Lung (tissue), 11 donors: ENCODE measurements at regions not wholly inside any gene's neighbourhood (a gene's known extent, or its start where the extent isn't known, plus 50 kb on each side); places are given as distances from the start of the nearest gene placed in this dataset.
A peak's percentile ranks its signal among the peaks of the same experiment; 100 is the strongest.

Experiments
- ATAC-seq: fragments of 200-7000 bp; cut with Tn5 transposase; one replicate; pipeline ENCODE4 v1.9.1; 2020; ENCODE audit warnings: moderate number of reproducible peaks; ENCODE audit not compliant: insufficient read depth, low FRiP score
- DNase-seq, 3 donors: peaks; one replicate each; pipeline ENCODE4 v3.0.0-alpha.2; 2013 to 2017
- H3K27ac ChIP-seq, 2 donors: one replicate each; pipeline ENCODE4 v1.5.1; 2013; ENCODE audit warnings: mild to moderate bottlenecking in 2 of 2, moderate library complexity in 2 of 2, control low read depth in 1 of 2, inconsistent platforms in 1 of 2, low read depth in 1 of 2, low read length in 1 of 2
- H3K27me3 ChIP-seq, 3 donors: one replicate each; pipeline ENCODE4 v1.5.1; 2013; ENCODE audit warnings: low read length in 2 of 3; ENCODE audit not compliant: control insufficient read depth in 3 of 3, insufficient read depth in 3 of 3
- H3K36me3 ChIP-seq, 4 donors: one replicate each; pipeline ENCODE4 v1.5.1; 2013; ENCODE audit warnings: low read length in 4 of 4, mild to moderate bottlenecking in 1 of 4, moderate library complexity in 1 of 4; ENCODE audit not compliant: control insufficient read depth in 4 of 4, insufficient read depth in 4 of 4
- H3K4me1 ChIP-seq, 5 donors: one replicate each; pipeline ENCODE4 v1.5.1; 2013; ENCODE audit warnings: low read length in 5 of 5, mild to moderate bottlenecking in 2 of 5, moderate library complexity in 1 of 5; ENCODE audit not compliant: control insufficient read depth in 5 of 5, insufficient read depth in 5 of 5
- H3K4me3 ChIP-seq: one replicate; pipeline ENCODE4 v1.5.1; 2013; ENCODE audit warnings: mild to moderate bottlenecking, control low read depth, moderate library complexity
- H3K9ac ChIP-seq, 2 donors: one replicate each; pipeline ENCODE4 v1.5.1; 2013; ENCODE audit warnings: low read length in 2 of 2, control low read depth in 1 of 2; ENCODE audit not compliant: insufficient read depth in 1 of 2
- H3K9me3 ChIP-seq, 4 donors: one replicate each; pipeline ENCODE4 v1.5.1; 2013; ENCODE audit warnings: low read length in 3 of 4, mild to moderate bottlenecking in 1 of 4, moderate library complexity in 1 of 4; ENCODE audit not compliant: control insufficient read depth in 4 of 4, insufficient read depth in 3 of 4
- WGBS, 2 donors: extraction: QIAGEN DNeasy Blood & Tissue Kit; methylation state at CpG; one replicate each; pipeline ENCODE4 v1.1.7; 2013; 5-methylcytosine and 5-hydroxymethylcytosine counted together
- TF ChIP-seq, protein P1 (sequence below): IDR thresholded peaks from 2 replicates; pipeline ENCODE4 v1.5.1; 2012; ENCODE audit warnings: mild to moderate bottlenecking; ENCODE audit errors: control extremely low read depth, extremely low read depth
- donor health status: control.
- donor health status: control.
- donor health status: Bipolar disorder and iron deficiency.
- donor health status: healthy.
- donor health status: DM: yes; HTN: yes; CAD: no.

DNA sequence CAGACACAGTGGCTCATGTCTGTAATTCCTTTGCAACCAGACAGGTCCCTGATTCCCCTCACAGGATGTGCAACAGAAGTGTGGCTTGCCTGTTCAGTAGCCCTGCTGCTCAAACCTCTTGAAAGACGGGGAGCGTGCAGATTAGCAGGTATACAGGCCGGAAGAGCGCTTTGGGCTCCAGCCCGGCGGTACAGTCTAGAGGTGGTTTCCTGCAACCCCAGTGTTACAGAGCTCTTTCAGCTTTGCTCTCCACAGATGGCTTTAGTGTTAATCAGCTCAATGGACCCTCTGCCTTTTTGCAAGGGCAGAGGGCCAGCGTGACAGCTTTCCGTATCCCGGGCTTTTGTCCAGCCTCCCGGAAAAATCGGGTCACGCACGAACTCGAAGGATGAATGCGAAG lies 67.2 kb upstream of the TNFRSF21 start:
- WGBS, 2 donors = 81 to 82% methylated on average over 15 of the region's 15 CpGs

DNA sequence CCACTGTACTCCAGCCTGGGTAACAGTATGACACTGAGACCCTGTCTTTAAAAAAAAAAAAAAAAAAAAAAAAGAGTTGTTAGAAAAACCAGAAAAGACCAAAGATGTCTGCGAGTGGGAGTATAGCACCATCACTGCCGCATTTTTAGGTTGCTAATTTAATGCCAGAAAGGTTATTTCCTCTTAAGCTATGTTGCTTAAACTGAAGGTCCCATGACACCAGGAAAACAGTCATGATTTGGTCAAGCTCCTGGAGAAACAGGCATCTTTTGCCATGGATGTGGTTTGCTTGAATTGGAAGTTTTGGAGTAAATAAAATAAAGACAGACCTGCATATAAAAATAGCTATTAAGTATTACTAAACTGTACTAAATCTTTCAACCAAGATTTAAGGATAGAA lies 68.3 kb upstream of the TNFRSF21 start:
- H3K9ac ChIP-seq = no peak overlapping the region
- no peaks in the 10 kb centered on the region for H3K27me3 ChIP-seq
- H3K27ac ChIP-seq = no peak overlapping the region
- H3K4me3 ChIP-seq = no peak overlapping the region
- 85% methylated on average over 2 of the region's 2 CpGs for WGBS, 2 donors
- H3K9me3 ChIP-seq = no peaks in the 10 kb centered on the region
- DNase-seq (no peak), ATAC-seq (no peak)
- H3K4me1 ChIP-seq = no peaks in the 10 kb centered on the region
- no peaks in the 10 kb centered on the region for H3K36me3 ChIP-seq
- TF ChIP-seq, protein P1, sequence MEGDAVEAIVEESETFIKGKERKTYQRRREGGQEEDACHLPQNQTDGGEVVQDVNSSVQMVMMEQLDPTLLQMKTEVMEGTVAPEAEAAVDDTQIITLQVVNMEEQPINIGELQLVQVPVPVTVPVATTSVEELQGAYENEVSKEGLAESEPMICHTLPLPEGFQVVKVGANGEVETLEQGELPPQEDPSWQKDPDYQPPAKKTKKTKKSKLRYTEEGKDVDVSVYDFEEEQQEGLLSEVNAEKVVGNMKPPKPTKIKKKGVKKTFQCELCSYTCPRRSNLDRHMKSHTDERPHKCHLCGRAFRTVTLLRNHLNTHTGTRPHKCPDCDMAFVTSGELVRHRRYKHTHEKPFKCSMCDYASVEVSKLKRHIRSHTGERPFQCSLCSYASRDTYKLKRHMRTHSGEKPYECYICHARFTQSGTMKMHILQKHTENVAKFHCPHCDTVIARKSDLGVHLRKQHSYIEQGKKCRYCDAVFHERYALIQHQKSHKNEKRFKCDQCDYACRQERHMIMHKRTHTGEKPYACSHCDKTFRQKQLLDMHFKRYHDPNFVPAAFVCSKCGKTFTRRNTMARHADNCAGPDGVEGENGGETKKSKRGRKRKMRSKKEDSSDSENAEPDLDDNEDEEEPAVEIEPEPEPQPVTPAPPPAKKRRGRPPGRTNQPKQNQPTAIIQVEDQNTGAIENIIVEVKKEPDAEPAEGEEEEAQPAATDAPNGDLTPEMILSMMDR = no peak

More for the DNA sequence above, 67.2 kb upstream of the TNFRSF21 start:
- TF ChIP-seq, protein P1 = no peak
- ATAC-seq (no peak), DNase-seq (no peak)
- H3K9me3 ChIP-seq = no peaks in the 10 kb centered on the region
- H3K9ac ChIP-seq = no peak overlapping the region
- H3K4me3 ChIP-seq = no peak overlapping the region
- no peaks in the 10 kb centered on the region for H3K36me3 ChIP-seq
- H3K27me3 ChIP-seq = no peaks in the 10 kb centered on the region
- no peaks in the 10 kb centered on the region for H3K4me1 ChIP-seq
- H3K27ac ChIP-seq = no peak overlapping the region

DNA sequence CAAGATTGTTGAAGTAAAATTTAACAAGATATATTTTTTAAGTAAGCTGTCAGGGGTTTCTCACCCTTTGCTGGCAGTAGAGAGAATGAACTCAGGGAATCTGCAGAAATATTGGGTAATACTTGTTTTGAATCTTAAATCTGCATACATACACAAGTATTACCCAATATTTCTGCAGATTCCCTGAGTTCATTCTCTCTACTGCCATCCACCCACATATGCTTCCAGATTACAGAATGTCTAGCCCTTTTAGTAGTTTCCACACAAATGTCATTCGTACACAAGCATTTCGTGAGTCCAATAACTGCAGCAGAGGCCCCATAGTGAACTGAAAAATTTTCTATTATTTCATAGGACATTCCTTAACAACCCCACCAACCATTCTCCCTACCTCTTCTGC lies 69.6 kb upstream of the TNFRSF21 start:
- WGBS, 2 donors = 74 to 79% methylated on average over 2 of the region's 2 CpGs
- no peak for ATAC-seq

DNA sequence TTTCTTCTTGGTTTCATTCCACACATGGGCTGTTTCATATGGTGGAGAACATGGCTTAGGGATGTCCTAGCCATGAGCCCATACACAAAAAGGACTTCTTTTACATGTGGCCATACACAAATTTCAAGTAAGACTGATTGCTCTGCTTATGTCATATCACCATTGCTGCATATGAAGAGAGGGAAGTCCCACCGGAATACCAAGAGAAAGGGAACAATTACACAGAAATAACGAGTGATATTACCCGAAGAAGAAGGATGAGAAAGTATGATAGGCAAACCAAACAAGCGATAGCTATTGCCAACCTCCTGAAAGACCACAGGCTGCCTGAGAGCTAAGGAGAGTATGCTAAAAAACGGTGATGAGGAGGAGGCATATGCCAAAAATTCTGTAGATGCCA lies 70.5 kb upstream of the TNFRSF21 start:
- Histone ChIP-seq H3K4me3 (no peak overlapping the region), H3K9me3 (no peaks in the 10 kb centered on the region), H3K27me3 (no peaks in the 10 kb centered on the region), H3K9ac (no peak overlapping the region), H3K27ac (no peak overlapping the region), H3K36me3 (no peaks in the 10 kb centered on the region), H3K4me1 (no peaks in the 10 kb centered on the region)
- TF ChIP-seq, protein P1 = no peak
- ATAC-seq = no peak
- WGBS, 2 donors = 80 to 94% methylated on average over 5 of the region's 5 CpGs
- DNase-seq = no peak

More for the DNA sequence above, 69.6 kb upstream of the TNFRSF21 start:
- no peak overlapping the region for H3K27ac ChIP-seq
- H3K36me3 ChIP-seq = no peaks in the 10 kb centered on the region
- H3K4me3 ChIP-seq = no peak overlapping the region
- TF ChIP-seq, protein P1 = no peak
- no peaks in the 10 kb centered on the region for H3K4me1 ChIP-seq
- DNase-seq = peak in 2 of 3 donors; percentile 8 to 39
- no peaks in the 10 kb centered on the region for H3K9me3 ChIP-seq
- H3K27me3 ChIP-seq = no peaks in the 10 kb centered on the region
- H3K9ac ChIP-seq = no peak overlapping the region
